Fibroblast of skin of back (primary cell): ENCODE measurements at regions not wholly inside any gene's neighbourhood (a gene's known extent, or its start where the extent isn't known, plus 50 kb on each side); places are given as distances from the start of the nearest gene placed in this dataset.

ENCODE experiments used
- DNase-seq: peaks from one replicate; pipeline ENCODE4 v3.0.0-alpha.2; 2013

GRCh38 chr7:148950806-148951205 is 66.7 kb upstream of the EZH2 start:
- DNase-seq: no peak

GRCh38 chr7:148944935-148945934 is 61.1 kb upstream of the EZH2 start:
- peak; percentile 20 for DNase-seq

GRCh38 chr7:148941598-148942275 is 57.6 kb upstream of the EZH2 start:
- DNase-seq: peak; percentile 78

GRCh38 chr7:148940702-148941597 is 56.9 kb upstream of the EZH2 start:
- peak; percentile 85 for DNase-seq

- no peak for DNase-seq
Observed at GRCh38 chr7:148939128-148939755, 55.2 kb upstream of the EZH2 start.

- no peak for DNase-seq
Observed at GRCh38 chr7:148935451-148935850, 51.4 kb upstream of the EZH2 start.
